Stomach (tissue), 4 donors: ENCODE measurements at regions not wholly inside any gene's neighbourhood (a gene's known extent, or its start where the extent isn't known, plus 50 kb on each side); places are given as distances from the start of the nearest gene placed in this dataset.

Experiments
- POLR2A ChIP-seq, 4 donors: fragments of 450-650 bp; IDR thresholded peaks; one replicate each; pipeline ENCODE4 v1.6.1; 2016; ENCODE audit warnings: antibody characterized with exemption in 4 of 4, control low read depth in 2 of 4, mild to moderate bottlenecking in 1 of 4, moderate library complexity in 1 of 4
- POLR2AphosphoS5 ChIP-seq, 3 donors: sonication (generic); formaldehyde crosslinking; IDR thresholded peaks; one replicate each; pipeline ENCODE4 v1.6.1; 2016; ENCODE audit warnings: antibody characterized with exemption in 3 of 3
- TF ChIP-seq, protein P1 (sequence below), 7 experiments: fragments of 450-650 bp in 4 of 7; fragments of 200-600 bp in 3 of 7; sonication (generic) in 3 of 7; IDR thresholded peaks; one replicate each; pipeline ENCODE4 v1.5.1; 2016 to 2019; ENCODE audit warnings: antibody characterized with exemption in 7 of 7, control low read depth in 2 of 7, mild to moderate bottlenecking in 1 of 7

DNA sequence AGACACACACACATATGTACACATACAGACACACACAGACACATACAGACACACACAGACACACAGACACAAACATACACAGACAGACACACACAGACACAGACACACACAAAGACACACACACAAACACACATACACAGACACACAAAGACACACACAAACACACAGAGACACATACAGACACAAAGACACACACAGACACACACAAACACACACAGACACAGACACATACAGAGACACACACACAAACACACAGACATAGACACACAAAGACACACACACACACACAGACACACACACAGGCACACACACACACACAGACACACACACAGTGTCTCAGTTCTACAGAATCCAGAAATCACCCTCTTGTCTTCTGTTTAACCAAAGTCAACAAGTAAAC lies 280.7 kb downstream of the ASMT start:
- TF ChIP-seq POLR2AphosphoS5 (IDR thresholded peaks at IDR 0.05) (no peak), POLR2A (IDR thresholded peaks at IDR 0.05) (no peak)
- TF ChIP-seq, protein P1, sequence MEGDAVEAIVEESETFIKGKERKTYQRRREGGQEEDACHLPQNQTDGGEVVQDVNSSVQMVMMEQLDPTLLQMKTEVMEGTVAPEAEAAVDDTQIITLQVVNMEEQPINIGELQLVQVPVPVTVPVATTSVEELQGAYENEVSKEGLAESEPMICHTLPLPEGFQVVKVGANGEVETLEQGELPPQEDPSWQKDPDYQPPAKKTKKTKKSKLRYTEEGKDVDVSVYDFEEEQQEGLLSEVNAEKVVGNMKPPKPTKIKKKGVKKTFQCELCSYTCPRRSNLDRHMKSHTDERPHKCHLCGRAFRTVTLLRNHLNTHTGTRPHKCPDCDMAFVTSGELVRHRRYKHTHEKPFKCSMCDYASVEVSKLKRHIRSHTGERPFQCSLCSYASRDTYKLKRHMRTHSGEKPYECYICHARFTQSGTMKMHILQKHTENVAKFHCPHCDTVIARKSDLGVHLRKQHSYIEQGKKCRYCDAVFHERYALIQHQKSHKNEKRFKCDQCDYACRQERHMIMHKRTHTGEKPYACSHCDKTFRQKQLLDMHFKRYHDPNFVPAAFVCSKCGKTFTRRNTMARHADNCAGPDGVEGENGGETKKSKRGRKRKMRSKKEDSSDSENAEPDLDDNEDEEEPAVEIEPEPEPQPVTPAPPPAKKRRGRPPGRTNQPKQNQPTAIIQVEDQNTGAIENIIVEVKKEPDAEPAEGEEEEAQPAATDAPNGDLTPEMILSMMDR (IDR thresholded peaks at IDR 0.05), result no peak
